ENCODE measurements at regions not wholly inside any gene's neighbourhood (a gene's known extent, or its start where the extent isn't known, plus 50 kb on each side); places are given as distances from the start of the nearest gene placed in this dataset.

DNA sequence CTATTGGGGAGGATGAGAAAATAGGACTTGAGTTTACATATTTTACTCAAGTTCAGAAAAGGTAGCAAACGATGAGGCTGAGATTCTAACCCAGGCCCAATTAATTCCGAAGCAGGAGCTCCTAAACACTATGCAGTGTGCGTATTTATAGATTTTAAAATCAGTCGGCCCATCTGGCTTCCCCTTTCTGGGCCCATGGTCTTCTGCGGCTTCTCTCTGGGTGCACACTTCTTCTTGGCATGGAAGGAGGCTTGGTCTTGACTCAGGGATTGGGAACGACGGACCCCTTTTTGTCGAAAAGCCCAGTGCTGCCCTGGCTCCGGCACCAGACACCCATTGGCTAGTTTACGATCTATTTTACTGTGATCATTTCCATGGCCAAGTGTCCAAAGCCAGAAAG is 1433.8 kb downstream of the BRD1 start:
- TF ChIP-seq ZFP3 (CRISPR knock-in tag; IDR thresholded peaks at IDR 0.05) (no peak), GLIS3 (CRISPR knock-in tag; IDR thresholded peaks at IDR 0.05) (no peak)
- TF ChIP-seq, protein P1, sequence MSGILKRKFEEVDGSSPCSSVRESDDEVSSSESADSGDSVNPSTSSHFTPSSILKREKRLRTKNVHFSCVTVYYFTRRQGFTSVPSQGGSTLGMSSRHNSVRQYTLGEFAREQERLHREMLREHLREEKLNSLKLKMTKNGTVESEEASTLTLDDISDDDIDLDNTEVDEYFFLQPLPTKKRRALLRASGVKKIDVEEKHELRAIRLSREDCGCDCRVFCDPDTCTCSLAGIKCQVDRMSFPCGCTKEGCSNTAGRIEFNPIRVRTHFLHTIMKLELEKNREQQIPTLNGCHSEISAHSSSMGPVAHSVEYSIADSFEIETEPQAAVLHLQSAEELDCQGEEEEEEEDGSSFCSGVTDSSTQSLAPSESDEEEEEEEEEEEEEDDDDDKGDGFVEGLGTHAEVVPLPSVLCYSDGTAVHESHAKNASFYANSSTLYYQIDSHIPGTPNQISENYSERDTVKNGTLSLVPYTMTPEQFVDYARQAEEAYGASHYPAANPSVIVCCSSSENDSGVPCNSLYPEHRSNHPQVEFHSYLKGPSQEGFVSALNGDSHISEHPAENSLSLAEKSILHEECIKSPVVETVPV (CRISPR knock-in tag; IDR thresholded peaks at IDR 0.05) = no peak
- TF ChIP-seq, protein P2, sequence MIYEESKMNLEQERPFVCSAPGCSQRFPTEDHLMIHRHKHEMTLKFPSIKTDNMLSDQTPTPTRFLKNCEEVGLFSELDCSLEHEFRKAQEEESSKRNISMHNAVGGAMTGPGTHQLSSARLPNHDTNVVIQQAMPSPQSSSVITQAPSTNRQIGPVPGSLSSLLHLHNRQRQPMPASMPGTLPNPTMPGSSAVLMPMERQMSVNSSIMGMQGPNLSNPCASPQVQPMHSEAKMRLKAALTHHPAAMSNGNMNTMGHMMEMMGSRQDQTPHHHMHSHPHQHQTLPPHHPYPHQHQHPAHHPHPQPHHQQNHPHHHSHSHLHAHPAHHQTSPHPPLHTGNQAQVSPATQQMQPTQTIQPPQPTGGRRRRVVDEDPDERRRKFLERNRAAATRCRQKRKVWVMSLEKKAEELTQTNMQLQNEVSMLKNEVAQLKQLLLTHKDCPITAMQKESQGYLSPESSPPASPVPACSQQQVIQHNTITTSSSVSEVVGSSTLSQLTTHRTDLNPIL (CRISPR knock-in tag; IDR thresholded peaks at IDR 0.05; ENCODE audit: low read depth) = no peak

All from SK-N-SH treated with all-trans-retinoic acid at 6 μM for 48 hours (cell line).